GM12891 (cell line): ENCODE measurements at regions not wholly inside any gene's neighbourhood (a gene's known extent, or its start where the extent isn't known, plus 50 kb on each side); places are given as distances from the start of the nearest gene placed in this dataset.

ENCODE experiments used
- DNase-seq: peaks from one replicate; pipeline ENCODE4 v3.0.0; 2011; ENCODE audit warnings: low spot score; ENCODE audit not compliant: insufficient read length
- FAIRE-seq: peaks from 2 replicates; lab custom pipeline; 2011; peaks lifted over from hg19 to GRCh38; lab: Jason Lieb, UNC
- PAX5 ChIP-seq: IDR thresholded peaks from 2 replicates; pipeline ENCODE4 v1.6.1; 2011; ENCODE audit warnings: low read length, moderate library complexity, mild to moderate bottlenecking; ENCODE audit not compliant: insufficient read depth, severe bottlenecking
- POLR2A ChIP-seq: IDR thresholded peaks from 2 replicates; pipeline ENCODE4 v1.6.1; 2011; ENCODE audit warnings: low read depth, low read length, control low read depth
- POLR2AphosphoS5 ChIP-seq: IDR thresholded peaks from 2 replicates; pipeline ENCODE4 v1.6.1; 2011; ENCODE audit warnings: low read depth, low read length, control low read depth
- POU2F2 ChIP-seq: IDR thresholded peaks from 2 replicates; pipeline ENCODE4 v1.6.1; 2011; ENCODE audit warnings: low read depth, mild to moderate bottlenecking, control low read depth, low read length, moderate library complexity
- SPI1 ChIP-seq: IDR thresholded peaks from 2 replicates; pipeline ENCODE4 v1.6.1; 2011; ENCODE audit warnings: low read depth, low read length, control low read depth
- TAF1 ChIP-seq: IDR thresholded peaks from 2 replicates; pipeline ENCODE4 v1.6.1; 2011; ENCODE audit warnings: low read depth, low read length, control low read depth

GRCh38 chr15:37536967-37537605 lies 397.4 kb upstream of the TMCO5A start:
- FAIRE-seq (no peak), DNase-seq (no peak)
- TF ChIP-seq PAX5 = no peak
- TF ChIP-seq POLR2AphosphoS5 = no peak
- no peak for TF ChIP-seq TAF1

DNA sequence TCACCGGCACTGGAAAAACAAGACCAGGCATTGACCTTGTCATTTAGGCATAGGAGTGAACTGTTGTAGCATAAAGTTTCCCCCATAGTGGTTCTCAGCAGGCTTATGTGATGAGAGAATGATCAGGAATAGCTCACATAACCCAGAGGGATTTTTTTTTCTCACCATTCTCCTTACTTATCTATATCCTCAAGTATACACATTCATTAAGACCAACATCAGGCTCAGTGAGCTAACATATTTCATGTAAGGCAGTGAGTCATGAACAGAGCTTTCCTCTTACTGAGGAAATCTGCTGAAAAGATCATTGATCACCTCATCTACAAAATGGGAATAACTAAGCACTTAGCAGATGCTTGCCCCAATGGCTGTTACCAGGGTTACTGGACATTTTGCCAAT lies 396.6 kb upstream of the TMCO5A start:
- no peak for TF ChIP-seq POU2F2
- no peak for TF ChIP-seq POLR2AphosphoS5
- no peak for TF ChIP-seq PAX5
- no peak for TF ChIP-seq TAF1
- TF ChIP-seq SPI1 = no peak
- TF ChIP-seq POLR2A = no peak
- DNase-seq = no peak
- FAIRE-seq = no peak

GRCh38 chr15:37548116-37548515 lies 386.3 kb upstream of the TMCO5A start:
- FAIRE-seq (no peak), DNase-seq (no peak)
- TF ChIP-seq POLR2AphosphoS5 = no peak
- no peak for TF ChIP-seq PAX5
- TF ChIP-seq POLR2A = no peak
- TF ChIP-seq TAF1 = no peak
- no peak for TF ChIP-seq POU2F2
- no peak for TF ChIP-seq SPI1

GRCh38 chr15:37550360-37551024 lies 383.9 kb upstream of the TMCO5A start:
- FAIRE-seq (no peak), DNase-seq (no peak)
- TF ChIP-seq POLR2AphosphoS5 (no peak), TAF1 (no peak), SPI1 (no peak), POU2F2 (no peak), PAX5 (no peak), POLR2A (no peak)

GRCh38 chr15:37572401-37572800 lies 362.0 kb upstream of the TMCO5A start:
- TF ChIP-seq POLR2AphosphoS5 (no peak), SPI1 (no peak), TAF1 (no peak), POU2F2 (no peak), PAX5 (no peak), POLR2A (no peak)
- DNase-seq (no peak), FAIRE-seq (no peak)

- no peak for FAIRE-seq
- no peak for DNase-seq
These were observed 359.5 kb upstream of the TMCO5A start for GRCh38 chr15:37574985-37575384.

GRCh38 chr15:37576952-37577351 lies 357.5 kb upstream of the TMCO5A start:
- DNase-seq (no peak), FAIRE-seq (no peak)
- no peak for TF ChIP-seq POLR2AphosphoS5
- TF ChIP-seq TAF1 = no peak
- no peak for TF ChIP-seq SPI1
- no peak for TF ChIP-seq POU2F2
- TF ChIP-seq PAX5 = no peak
- TF ChIP-seq POLR2A = no peak

More at GRCh38 chr15:37574985-37575384, 359.5 kb upstream of the TMCO5A start:
- no peak for TF ChIP-seq TAF1
- no peak for TF ChIP-seq SPI1
- TF ChIP-seq POLR2AphosphoS5 = no peak
- TF ChIP-seq POLR2A = no peak
- TF ChIP-seq POU2F2 = no peak
- TF ChIP-seq PAX5 = no peak

DNA sequence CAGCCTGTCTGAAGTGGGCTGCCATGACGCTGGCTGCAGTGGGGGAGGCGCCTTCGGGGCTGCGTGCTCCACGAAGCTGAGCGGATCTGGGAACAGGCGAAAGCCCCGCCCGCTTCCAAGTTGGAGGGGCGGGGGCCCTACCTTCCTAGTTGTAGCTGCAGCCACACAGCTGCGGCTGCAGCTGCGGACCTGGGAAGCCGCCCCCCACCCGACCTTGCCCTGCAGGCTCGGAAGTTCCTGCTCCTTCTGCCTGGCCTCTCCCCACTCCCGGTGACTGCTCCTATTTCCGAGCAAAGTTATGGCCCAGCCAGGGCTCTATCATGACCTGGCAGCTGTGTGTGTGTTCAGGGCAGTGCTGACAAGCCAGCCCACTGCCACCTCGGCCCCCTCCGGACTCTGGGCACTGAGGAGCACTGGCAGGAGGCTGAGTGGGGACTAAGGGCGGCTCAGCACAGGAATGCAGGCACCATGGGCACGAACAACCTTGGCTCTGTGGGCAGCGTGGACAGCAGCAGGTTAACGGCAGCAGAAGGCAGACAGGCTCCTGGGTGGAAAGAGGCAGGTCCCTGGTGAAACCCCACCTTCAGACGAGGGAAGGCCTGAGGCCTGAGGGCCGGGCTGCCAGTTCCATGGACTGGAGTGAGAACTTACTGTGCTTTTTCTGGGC lies 352.4 kb upstream of the TMCO5A start:
- FAIRE-seq (no peak), DNase-seq (no peak)
- TF ChIP-seq POLR2AphosphoS5 = no peak
- no peak for TF ChIP-seq SPI1
- TF ChIP-seq TAF1 = no peak
- TF ChIP-seq POLR2A = no peak
- no peak for TF ChIP-seq POU2F2
- TF ChIP-seq PAX5 = no peak

GRCh38 chr15:37582852-37583251 lies 351.6 kb upstream of the TMCO5A start:
- FAIRE-seq = no peak

More at GRCh38 chr15:37582852-37583251, 351.6 kb upstream of the TMCO5A start:
- TF ChIP-seq POLR2AphosphoS5 = no peak
- TF ChIP-seq POLR2A = no peak
- TF ChIP-seq SPI1 = no peak
- TF ChIP-seq POU2F2 = no peak
- DNase-seq = no peak
